Central memory CD4-positive, alpha-beta T cell (primary cell): ENCODE measurements at regions not wholly inside any gene's neighbourhood (a gene's known extent, or its start where the extent isn't known, plus 50 kb on each side); places are given as distances from the start of the nearest gene placed in this dataset.

ENCODE experiments used
- DNase-seq: peaks from one replicate; pipeline ENCODE4 v3.0.0; 2022

DNA sequence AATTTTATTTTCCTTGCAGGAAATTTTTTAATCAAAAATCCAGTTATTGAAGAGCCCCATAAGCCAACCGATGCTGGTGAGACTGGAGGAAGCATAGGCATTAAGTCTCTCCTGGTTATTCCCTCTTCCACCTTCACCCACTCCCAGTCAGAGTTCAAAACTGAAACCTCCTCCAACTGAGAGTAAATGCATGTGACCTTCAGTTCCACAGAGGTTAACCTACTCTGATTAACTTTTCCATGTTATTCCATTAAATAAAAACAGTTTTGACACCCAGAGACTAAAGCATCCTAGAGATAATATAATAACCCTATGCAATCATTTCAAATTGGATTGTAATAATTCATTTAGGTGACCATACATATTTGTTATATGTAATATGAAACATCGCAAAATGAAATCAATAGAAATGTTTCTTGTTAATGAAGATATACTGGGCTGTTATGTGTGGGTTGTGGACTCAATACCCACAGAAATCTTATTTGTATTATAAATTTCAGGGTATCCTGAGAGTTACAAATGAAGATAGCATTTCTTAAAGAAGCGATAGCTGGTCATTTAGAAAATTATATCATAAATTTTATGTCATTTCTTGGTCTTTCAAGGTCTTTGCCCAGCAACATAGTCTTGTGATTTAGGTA is 376.5 kb downstream of the SETD4 start:
- no peak for DNase-seq

DNA sequence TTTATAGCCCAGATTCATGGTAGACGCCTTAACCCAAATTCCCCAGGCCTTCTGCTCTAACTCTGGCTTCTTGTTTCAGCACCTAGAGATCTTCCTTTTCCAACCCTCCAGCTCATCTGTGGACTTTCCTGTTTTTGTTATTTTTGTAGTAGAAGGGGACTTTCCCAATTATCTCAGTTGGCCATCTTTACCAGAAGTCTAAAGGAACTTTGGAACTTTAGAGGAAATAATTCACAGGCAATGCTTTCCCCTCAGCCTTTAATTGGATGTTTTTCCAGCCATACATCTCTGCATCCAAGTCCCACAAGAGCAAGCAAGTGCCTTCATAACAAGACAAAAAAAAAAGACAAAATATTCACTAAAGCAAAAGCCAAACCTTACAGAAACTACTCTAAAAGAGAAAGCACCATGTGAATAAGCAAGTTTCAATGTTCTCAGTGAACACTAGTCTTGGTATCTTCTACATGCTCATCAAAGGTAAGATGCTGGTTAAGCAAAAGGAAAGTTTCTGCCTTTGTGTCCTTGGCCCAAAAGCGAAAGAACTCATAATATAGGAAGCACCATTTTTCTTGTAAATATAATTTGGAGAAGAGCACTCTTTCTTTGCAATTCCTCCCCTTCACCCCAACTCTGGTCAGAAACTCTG is 377.3 kb downstream of the SETD4 start:
- DNase-seq: no peak

DNA sequence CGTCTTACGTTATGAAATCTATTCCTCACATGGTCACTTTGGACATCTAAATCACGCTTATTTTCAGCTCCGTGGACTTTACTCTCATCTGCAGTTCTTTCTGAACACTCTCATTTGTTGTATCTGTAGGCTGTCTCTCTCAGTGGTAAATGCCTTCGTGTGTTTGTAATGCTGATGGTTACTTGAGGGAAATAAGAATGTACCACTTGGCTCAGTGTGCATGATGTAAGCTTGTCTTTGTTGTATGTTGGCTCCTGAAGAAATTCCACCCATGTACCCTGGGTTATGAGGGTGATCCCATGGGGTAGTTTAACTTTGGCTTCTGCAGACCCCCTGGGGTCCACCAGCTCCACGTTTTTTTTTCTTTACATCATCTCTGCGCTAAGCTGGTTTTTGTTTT is 378.4 kb downstream of the SETD4 start:
- DNase-seq: no peak

DNA sequence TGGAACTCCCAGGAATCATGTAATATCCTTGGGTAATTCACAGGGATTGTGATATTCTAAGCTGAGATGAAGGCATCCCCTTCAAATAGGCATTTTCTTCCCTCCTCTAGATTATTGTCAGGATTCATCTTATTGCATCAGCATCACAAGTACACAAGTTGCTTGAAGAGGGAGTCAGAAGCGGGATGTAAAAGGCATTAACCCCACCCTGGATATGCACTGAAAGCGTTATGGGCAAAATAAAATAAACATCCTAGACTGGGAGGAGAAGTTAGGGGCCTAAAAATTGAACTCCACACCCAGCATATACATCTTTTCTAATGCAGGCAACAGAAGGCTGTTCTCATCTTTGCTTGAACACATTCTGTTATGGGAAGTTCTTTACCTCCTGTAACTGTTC is 381.2 kb downstream of the SETD4 start:
- no peak for DNase-seq

DNA sequence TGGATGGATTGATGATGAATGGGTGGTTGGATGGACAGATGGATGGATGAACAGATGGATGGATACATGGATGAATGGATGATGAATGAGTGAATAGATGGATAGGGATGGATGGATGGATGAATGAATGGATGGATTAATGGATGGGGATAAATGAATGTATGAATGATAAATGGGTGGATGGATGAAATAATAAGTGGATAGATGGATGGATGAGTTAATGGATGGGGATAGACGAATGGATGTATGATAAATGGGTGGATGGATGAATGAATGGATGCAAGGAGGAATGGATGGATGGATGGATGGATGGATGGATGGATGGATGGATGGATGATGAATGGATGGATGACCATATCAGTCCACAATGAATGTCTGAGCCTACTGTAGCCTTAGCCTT is 381.9 kb downstream of the SETD4 start:
- no peak for DNase-seq

DNA sequence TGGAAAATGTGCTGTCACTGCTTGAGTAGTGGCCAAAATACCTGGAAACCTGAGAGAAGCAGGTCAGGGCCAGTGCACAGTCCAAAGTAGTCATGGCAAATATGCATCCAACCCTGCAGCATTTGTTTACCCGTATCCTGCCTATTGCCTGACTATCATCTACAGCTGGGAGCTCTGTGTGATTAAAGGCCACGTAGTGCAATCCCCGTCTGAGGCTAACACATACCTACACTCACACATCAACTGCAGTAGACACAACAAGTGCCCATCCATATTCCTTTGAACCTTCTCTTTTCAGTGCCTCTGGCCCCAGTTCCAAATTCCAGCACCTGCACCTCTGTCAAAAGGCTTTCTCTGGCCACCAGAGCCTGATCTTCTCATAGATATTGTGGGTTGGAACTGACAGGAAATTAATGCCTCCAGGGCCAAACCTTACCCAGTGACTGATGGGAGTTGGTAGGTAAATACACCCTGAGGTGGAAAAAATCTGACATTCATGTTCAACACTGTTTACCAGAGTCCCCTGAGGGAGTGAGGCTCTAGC is 383.0 kb downstream of the SETD4 start:
- no peak for DNase-seq

DNA sequence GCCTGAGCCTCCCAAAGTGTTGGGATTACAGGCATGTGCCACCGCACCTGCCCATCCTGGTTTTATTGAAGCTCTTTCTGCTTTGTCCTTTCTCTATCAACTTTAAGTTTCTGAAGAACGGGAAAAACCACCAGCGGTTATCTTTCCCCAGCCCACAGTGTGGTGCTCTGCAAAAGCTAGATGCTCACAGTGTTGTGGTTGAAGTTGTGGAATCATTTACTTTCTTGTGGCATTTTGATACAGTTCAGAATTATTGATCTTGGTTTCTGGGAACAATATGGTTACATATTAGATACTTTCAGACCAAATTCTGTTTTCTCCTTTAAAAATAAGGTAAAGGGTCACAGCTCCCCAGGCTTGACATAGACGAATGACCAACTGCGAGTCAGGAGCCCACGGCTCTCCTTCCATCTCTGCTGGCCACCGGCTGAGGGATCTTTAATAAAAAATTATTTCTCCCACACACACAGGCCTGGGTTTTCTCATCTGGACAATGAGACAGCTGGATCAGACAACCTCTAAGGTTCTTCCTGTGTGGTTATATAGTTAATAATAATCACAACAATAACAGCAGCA is 385.3 kb downstream of the SETD4 start:
- no peak for DNase-seq

DNA sequence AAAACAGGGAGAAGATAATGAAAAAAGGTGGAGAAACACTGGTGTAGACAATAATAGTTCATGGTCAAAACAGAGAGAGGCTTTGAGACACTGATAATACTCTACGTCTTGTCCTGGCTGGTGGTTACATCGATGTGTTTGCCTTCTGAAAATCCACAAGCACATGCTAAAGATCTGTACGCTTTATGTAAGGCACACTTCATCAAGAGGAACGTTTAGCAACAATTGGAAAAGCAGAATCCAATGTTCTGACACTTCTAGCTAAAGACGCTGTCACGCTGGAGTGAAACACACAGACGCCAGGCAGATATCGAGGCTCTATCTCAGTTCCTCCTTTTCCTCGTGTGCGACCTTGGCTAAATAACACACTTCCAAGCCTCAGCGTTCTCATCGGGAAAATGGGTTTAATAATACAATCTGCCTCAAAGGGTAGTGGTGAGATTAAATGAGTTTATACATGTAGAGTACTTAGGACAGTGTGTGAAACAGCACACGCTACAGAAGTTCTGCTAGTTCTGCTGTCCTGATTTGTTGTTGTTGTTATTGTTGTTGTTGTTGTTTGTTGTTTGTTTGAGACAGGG is 386.1 kb downstream of the SETD4 start:
- no peak for DNase-seq

DNA sequence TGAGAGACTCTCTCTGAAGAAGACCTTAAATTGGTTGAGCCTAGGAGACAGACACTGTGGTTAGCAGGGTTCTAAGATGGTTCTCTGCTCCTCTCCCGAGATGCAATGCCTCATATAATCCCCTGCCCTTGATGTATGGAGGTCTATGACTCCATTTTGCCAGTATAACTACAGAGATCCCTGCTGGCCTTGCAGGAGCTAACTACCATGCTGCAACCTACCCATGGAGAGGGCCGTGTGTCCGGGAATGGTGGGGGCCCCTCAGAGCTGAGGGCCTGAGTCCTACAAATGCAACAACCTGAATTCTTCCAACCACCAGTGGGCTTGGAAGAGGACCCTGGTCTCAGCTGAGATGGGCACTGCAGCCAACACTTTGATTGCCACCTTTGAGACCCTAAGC is 388.0 kb downstream of the SETD4 start:
- DNase-seq: no peak

DNA sequence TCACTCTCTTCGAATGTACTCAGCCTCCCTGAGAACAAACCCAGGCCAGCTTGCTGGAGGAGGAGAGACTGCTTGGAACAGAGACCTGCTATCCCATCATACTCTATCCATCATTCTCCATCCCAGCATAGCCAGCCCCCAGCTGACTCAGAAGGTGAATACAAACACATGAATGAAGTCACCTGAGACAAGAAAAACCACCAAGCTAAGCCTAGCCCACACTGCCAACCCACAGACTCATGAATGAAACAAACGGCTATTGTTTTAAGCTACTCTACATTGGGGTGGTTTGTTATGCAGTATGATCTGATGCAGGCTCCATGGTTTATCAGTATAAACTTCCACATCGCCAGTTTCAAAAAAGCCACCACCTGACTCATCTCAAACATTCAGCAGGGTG is 395.6 kb downstream of the SETD4 start:
- no peak for DNase-seq

DNA sequence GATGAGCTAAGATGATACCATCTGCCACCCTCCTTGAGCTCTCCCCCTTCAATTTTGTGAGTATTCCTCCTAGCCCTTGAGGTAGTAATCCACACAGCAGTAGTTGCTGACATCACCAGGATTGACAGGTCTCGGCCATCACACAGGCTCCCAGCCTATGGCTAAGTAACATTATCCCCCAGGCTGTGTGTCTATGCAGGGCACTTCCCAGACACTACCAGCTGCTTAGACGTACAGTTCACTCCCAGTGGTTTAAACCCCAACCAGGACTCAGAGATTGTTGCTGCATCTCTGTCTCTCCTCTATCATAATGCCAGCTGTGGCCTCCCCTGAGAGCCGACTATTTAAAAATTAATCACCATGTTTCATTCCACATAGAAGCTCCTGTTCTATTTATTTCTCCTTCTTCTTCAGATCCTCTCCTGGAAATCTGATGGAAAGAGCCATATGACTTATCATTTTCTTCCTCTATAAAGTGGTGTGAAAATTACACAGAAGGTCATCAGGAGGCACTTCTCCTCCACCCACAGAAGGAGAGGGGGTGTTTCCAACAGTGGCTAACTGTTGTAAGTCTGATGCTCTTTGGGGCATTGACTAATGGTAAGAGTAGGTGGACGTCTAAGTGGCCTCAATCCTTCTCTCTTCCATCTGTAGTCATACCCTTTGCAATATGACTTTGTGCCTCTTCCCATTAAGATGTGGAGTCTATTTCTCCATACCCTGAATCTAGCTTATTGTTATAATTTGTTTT is 396.3 kb downstream of the SETD4 start:
- DNase-seq: no peak

DNA sequence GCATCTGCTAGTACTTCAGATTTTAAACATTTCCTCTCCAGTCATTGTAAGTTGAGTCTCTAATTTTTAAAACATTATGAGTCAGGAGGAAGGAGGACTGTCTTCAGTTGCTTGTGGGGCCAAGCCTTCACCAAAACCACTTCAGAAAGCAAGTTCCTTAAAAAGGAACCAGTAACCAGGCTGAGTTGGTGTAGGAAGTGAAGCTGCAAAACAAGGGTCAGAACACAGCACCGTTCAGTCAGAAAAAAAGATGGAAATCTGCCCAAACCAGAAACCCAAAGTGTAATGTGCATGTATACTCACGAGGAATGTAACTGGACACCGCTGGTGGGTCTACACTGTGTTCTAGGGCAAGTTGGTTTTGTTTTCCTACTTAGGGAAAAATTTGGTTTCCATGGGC is 402.1 kb downstream of the SETD4 start:
- no peak for DNase-seq

DNA sequence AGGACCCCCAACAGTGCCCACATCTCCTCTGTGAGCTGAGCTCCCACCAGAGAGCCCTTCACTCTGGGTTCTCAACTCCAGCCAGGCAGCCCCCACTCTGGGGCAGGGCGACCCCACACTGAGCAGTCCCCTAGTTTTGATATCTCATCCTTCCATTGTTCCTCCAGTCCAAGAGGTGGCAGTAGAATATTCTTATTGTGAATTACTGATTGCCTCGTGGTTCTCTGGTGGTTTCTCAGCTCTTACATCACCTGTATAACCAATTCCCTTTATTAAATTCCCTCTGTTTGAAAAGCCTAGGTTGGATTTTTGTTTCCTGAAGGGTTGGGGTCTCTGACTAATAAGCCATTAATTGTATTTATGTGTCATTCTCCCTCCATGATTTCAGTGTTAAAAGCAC is 407.5 kb downstream of the SETD4 start:
- no peak for DNase-seq

DNA sequence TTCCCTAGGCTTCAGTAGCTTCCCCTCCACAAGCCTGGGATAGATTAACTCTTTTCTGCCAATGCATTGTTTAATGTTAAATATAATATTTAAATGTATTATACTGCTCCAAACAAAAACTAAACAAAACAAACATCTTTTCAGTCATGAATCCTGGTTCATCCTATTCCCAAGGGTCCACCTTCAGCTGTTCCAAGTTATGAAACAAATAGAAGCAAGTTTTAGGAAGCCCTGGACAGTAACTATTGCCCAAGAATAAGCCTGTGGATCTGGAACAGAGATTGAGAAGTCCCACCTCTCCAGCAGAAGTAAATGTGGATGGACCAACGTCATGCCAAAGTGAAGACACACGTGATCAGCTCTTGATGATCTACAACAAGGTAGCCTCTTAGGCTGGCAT is 408.1 kb downstream of the SETD4 start:
- no peak for DNase-seq

DNA sequence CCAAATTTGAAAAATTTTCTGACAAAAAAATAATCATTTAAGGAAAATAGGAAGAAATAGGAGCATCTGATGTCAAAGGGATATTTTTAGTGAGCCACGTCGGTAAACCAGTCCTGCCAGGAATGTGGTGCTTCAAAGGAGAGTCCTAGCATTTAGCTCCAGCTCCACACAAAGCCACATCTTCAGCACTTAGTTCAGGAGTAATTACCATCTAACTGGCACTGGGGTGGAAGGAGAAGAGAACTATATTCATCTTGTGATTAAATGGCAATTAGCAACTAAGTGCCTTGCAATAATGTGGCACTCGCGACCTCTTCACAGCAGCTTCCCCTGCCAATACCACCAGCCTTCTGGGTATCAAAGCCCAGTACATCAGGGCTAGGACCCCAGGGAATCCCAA is 409.1 kb downstream of the SETD4 start:
- DNase-seq: no peak

DNA sequence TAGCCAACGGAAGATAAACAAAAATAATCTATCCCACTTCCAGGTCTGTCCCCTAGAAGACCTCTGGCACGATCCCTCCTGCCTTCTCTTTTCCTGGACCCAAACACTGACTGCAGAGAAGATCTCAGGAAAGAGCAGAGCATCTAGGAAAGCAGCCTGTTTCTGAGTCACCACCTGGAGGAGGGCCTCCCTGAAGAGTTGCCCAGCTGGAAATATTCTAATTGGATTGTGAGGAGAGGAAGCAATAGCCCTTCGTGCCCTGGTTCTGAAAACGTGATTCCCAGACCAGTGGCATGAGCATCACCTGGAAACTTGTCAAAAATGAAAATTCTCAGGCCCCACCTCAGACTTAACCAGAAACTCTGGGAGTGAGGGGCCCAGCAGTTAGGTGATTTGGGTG is 411.1 kb downstream of the SETD4 start:
- no peak for DNase-seq

DNA sequence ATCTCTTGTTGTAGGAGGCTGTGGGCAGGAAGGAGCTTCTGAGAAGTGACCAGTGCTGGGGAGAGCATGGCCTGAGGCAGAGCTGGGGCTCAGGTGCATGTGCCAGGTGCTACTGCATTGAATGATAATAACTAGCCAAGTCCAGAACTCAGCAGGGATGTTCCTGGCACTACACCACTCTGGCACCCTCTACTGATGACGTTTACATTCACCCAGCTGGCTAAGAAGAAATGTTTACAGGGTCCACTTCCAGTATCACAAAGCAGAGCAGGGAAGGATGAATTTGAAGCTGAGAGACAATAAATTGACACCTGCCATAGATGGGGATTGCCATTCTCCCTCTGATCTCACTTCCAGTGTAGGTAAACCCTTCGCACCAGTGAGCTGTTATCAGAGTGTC is 411.8 kb downstream of the SETD4 start:
- no peak for DNase-seq

DNA sequence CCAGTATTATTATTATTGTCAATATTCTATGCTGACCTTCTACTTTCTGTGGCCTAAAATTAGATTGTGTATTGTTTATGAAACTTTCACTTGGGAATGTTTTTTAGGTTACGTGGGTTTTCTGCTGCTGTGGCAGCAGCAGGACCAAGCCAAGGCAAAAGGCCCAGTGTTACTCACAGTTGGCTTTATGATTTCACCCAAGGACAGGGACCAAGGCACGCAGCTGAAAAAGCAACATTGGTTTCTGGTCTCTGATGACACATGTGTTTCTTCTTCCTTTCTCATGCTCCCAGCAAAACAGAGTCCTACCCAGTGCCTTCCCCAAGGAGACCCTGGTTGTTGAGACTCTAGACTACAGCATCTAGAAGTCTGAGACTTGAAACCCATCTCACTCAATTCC is 413.7 kb downstream of the SETD4 start:
- DNase-seq: no peak

DNA sequence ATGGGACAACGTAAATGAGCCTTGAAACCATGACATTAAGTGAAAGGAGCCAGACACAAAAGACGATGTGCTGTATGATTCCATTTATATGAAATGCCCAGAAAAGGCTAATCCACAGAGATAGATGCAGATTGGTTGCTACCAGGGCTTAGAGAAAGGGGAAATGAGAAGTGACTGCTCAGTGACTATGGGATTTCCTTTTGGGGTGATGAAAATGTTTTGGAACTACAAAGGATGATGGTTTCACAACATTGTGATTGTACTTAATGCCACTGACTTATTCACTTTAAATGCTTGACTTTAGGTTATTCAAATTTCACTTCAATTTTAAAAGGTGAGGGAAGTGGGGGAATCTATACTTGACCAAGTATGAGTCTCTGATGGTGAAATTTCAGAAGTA is 414.3 kb downstream of the SETD4 start:
- no peak for DNase-seq

DNA sequence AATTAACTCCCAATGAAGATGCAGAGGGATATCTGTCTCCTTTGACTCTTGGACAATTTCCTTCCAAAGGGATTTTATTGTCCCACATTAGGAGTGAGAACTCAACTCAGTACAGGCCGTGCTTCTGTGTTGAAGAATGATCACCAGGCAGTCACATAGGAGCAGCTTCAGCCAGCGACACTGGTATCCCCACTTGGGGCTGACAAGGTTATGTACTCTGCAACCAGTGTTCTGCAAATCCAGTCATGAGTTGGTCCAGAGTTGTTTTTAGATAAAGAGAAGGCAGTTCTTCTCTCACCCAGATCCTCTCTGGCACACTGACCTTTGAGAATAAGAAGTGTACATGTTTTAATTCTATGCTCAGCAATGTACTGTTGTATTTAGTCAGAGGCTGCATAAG is 415.8 kb downstream of the SETD4 start:
- DNase-seq: no peak

DNA sequence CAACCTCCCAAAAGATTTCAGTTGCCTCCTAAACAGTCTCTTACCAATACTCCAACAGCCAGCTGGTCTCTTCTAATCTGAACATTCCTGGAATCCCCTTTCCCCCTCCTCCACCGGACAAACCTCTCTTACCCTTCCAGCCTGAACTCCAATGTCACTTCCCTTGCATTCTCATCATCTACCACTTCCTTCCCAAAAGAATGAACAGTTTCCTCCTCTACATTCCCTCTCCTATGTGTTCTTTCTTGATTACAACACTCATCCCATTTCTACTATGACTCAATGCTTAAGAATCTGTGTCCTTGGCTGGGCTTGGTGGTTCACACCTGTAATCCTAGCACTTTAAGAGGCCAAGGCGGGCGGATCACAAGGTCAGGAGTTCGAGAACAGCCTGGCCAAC is 417.1 kb downstream of the SETD4 start:
- DNase-seq: no peak

DNA sequence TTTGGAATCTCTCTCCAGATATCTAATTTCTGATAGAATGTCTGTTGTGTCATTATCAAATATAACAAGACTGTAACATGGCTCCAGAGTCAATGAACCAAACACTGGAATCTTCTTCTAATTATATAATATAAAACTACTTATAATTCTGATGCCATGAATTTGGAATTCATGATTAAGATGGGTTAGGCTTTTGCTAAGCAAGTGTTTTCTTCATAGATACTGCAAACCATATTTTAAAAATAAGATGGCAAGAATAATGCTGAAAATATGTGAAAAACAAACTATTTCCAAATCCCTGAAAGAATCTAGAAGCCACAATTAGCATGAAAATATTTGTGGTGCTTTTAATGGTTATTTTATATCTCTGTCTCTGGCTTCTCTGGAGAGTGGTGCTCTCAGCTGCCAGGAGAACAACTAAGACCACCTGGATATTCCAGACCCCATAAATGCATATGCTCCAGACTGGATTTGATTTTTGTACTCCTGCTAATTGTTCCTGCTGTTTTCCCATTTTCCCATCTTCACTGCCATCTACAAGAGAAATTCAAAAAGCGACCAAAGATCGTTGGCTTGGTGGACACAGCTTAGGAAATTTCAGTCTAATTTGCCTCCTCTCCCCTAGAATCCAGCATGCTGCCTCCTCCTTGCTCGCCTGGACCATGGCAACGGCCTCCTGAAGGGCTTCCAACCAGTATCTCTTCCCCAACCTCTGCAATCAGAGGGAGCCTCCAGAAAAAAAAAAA is 418.9 kb downstream of the SETD4 start:
- DNase-seq: no peak

DNA sequence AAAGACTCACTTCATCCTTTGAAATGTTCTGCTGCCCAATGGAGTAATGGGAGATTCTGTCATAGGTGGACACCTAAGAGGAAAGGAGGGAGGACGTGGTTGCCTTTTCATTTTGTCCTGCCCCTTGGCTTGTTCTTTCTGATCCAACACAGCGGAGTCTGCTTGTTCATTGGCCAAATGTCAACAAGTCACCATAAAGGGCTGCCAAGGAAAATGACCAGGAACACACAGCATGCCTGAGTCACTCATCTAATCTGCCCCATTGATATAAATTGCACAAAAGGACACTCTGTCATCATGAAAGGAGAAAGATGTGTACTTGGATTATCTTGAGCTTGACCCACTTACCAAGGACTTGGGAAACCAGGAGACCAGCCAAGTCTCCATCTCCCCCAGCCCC is 422.9 kb downstream of the SETD4 start:
- DNase-seq: no peak
